Ovary (tissue), 7 donors: ENCODE measurements at regions not wholly inside any gene's neighbourhood (a gene's known extent, or its start where the extent isn't known, plus 50 kb on each side); places are given as distances from the start of the nearest gene placed in this dataset.

Experiments
- DNase-seq, 5 donors: peaks; one replicate each; pipeline ENCODE4 v3.0.0-alpha.2; 2019 to 2020
- H3K27ac ChIP-seq, 2 donors: fragments of 200-600 bp; one replicate each; pipeline versions ENCODE4 v1.5.1 to v1.8.0; 2019 to 2022
- H3K27me3 ChIP-seq: fragments of 200-600 bp; one replicate; pipeline ENCODE4 v1.8.0; 2022
- H3K36me3 ChIP-seq: fragments of 200-600 bp; sonication (generic); one replicate; pipeline ENCODE4 v1.5.1; 2019
- H3K4me1 ChIP-seq: one replicate; pipeline ENCODE4 v1.8.1; 2013; ENCODE audit warnings: mild to moderate bottlenecking, moderate library complexity; ENCODE audit not compliant: insufficient read depth
- H3K4me3 ChIP-seq: fragments of 200-600 bp; sonication (generic); one replicate; pipeline ENCODE4 v1.5.1; 2017
- H3K9me3 ChIP-seq, 2 donors: fragments of 200-600 bp in 1 of 2; sonication (generic) in 1 of 2; one replicate each; pipeline versions ENCODE4 v1.5.1 to v1.8.1; 2013 to 2019; ENCODE audit warnings: mild to moderate bottlenecking in 1 of 2, moderate library complexity in 1 of 2
- EP300 ChIP-seq: sonication (generic); formaldehyde crosslinking; IDR thresholded peaks from one replicate; pipeline ENCODE4 v1.6.1; 2017; ENCODE audit warnings: antibody characterized with exemption
- POLR2A ChIP-seq: fragments of 450-650 bp; IDR thresholded peaks from one replicate; pipeline ENCODE4 v1.6.1; 2017; ENCODE audit warnings: antibody characterized with exemption, mild to moderate bottlenecking, moderate library complexity
- WGBS, 3 donors: extraction: QIAGEN DNeasy Blood & Tissue Kit in 1 of 3; methylation state at CpG; one replicate each; pipeline versions ENCODE4 v1.1.5 to v1.1.7; 2013 to 2017; 5-methylcytosine and 5-hydroxymethylcytosine counted together
- intact Hi-C, 4 donors: fragments of 100-400 bp; cut with DNase I; formaldehyde crosslinking; loops; one replicate each; pipeline versions ENCODE4 v1.11.0 to v1.15.1; 2022 to 2023
- TF ChIP-seq, protein P1 (sequence below), 3 donors: fragments of 450-650 bp in 2 of 3; fragments of 200-600 bp in 1 of 3; IDR thresholded peaks; one replicate each; pipeline versions ENCODE4 v1.5.1 to v1.8.0; 2016 to 2022; ENCODE audit warnings: antibody characterized with exemption in 3 of 3, mild to moderate bottlenecking in 1 of 3
- donor health status: DM: no; HTN: no; CAD: no; lungs with moderate emphysema.
- donor health status: DM: no; HTN: no; CAD: no.
- donor health status: Bipolar disorder and iron deficiency.
- donor health status: DM: no; HTN: no; CAD: no.
- donor health status: DM: yes; HTN: yes; CAD: no.

DNA sequence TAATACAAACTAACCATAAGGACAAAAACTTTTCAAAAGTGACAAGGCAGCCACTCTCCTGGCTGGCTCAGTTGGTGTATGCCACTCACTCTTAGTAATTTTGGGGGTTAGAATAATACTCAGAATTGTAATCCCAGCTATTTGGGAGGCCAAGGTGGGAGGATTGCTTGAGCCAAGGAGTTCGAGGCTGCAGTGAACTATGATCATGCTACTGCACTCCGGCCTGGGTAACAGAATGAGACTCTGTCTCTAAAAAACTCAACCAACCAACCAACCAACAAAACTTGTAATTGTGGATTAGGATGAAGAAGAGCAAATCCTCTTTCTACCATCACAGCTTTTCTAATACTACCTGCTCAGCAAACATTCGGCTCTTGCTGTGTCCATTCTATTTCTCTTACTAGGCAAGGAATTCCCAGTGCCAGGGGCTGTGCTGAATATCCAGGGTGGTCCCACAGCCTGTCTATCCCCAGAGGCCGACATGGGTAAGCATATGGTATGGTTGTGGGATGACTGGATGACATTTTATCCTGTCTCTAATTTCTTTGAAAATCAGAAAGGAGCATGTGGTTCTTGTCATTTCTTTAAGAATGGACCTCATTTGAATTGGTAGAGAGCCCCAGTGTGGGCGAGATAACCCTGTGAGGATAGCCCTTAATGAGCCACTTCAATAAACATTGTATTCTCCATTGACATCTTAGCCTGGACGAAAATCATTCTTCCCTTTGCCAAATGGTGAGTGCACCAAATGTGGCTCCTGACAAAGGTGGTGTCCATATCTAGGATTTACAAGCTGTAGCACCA, 220.1 kb downstream of the MYCN start:
- DNase-seq = no peak
- no peaks in the 10 kb centered on the region for H3K9me3 ChIP-seq
- H3K4me1 ChIP-seq = no peaks in the 10 kb centered on the region
- no peaks in the 10 kb centered on the region for H3K27me3 ChIP-seq
- intact Hi-C loops = no loop called here
- WGBS, 3 donors = 86 to 89% (median 87%) methylated on average over 6 of the region's 6 CpGs
- no peaks in the 10 kb centered on the region for H3K36me3 ChIP-seq
- TF ChIP-seq, protein P1, sequence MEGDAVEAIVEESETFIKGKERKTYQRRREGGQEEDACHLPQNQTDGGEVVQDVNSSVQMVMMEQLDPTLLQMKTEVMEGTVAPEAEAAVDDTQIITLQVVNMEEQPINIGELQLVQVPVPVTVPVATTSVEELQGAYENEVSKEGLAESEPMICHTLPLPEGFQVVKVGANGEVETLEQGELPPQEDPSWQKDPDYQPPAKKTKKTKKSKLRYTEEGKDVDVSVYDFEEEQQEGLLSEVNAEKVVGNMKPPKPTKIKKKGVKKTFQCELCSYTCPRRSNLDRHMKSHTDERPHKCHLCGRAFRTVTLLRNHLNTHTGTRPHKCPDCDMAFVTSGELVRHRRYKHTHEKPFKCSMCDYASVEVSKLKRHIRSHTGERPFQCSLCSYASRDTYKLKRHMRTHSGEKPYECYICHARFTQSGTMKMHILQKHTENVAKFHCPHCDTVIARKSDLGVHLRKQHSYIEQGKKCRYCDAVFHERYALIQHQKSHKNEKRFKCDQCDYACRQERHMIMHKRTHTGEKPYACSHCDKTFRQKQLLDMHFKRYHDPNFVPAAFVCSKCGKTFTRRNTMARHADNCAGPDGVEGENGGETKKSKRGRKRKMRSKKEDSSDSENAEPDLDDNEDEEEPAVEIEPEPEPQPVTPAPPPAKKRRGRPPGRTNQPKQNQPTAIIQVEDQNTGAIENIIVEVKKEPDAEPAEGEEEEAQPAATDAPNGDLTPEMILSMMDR (IDR thresholded peaks at IDR 0.05) = no peak
- TF ChIP-seq POLR2A (no peak), EP300 (no peak)
- no peak overlapping the region for H3K27ac ChIP-seq
- no peak overlapping the region for H3K4me3 ChIP-seq

DNA sequence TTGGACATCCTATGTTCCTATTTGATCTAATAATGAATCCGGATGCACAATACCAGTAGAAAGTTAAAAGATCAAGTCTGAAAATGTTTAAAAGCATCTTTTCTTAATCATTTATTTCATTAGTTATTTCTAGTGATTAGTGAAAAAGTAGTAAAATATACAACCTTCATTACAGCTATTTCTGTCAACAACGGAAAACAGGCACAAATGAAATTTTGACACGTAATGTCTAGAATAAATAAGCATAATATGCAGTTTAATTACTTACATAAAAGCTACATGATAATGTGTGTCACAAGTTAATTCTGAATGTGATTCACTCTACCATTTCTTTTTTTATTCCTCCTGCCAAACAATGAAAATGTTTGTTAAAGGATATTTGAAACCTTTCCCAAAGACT, 216.1 kb downstream of the MYCN start:
- TF ChIP-seq POLR2A (no peak), EP300 (no peak)
- TF ChIP-seq, protein P1 (IDR thresholded peaks at IDR 0.05) = no peak
- Histone ChIP-seq H3K27me3 (no peaks in the 10 kb centered on the region), H3K9me3 (no peaks in the 10 kb centered on the region), H3K27ac (no peak overlapping the region), H3K36me3 (no peaks in the 10 kb centered on the region), H3K4me3 (no peak overlapping the region), H3K4me1 (no peaks in the 10 kb centered on the region)
- 86 to 93% (median 91%) methylated on average over 3 of the region's 3 CpGs for WGBS, 3 donors
- no peak for DNase-seq
- intact Hi-C loops = no loop called here

DNA sequence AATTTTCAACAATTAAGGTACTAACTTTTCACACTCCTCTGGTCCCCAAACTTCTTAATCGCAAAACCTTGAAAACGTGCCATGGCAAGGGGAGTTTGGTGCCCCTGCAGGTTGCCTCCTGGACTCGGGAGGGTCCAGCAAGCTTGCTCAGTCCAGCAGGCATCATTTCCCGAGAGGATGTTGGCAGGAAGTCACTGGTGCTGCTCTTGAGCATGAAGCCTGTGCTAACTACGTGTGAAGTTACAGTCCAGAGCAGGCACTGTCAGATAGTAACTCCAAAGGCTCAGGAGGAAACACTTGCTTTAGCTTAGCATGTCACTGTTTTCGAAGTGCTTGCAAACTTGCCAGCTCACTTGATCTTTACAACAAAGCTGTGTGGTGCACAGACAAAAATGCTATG, 215.4 kb downstream of the MYCN start:
- intact Hi-C loops = no loop called here
- Histone ChIP-seq H3K4me3 (no peak overlapping the region), H3K27ac (no peak overlapping the region), H3K27me3 (no peaks in the 10 kb centered on the region), H3K9me3 (no peaks in the 10 kb centered on the region), H3K4me1 (no peaks in the 10 kb centered on the region), H3K36me3 (no peaks in the 10 kb centered on the region)
- TF ChIP-seq EP300 (no peak), POLR2A (no peak)
- TF ChIP-seq, protein P1 (IDR thresholded peaks at IDR 0.05) = no peak
- 6 to 14% (median 11%) methylated on average over 6 of the region's 6 CpGs for WGBS, 3 donors
- no peak for DNase-seq

DNA sequence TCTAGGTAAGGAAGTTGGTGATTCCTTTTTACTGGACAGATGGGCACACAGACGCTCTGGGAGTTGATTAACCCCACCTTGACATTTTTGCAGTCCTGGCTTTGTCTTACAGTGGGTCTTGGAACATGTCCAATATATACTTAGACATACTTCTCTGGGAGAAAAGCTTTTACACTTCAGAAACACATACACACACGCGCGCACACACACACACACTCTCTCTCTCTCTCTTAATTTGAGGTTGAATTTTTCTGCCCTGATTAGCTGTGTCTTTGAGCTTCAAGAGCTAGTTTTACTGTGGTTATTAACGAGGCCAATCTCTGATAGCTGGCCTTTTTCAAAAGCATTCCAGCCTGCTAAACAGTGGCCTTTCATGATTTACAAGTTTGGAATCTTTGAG, 215.0 kb downstream of the MYCN start:
- WGBS, 3 donors = 29 to 47% (median 43%) methylated on average over 5 of the region's 5 CpGs
- DNase-seq = no peak
- TF ChIP-seq POLR2A (no peak), EP300 (no peak)
- TF ChIP-seq, protein P1 (IDR thresholded peaks at IDR 0.05) = no peak
- no peak overlapping the region for H3K4me3 ChIP-seq
- H3K27ac ChIP-seq = no peak overlapping the region
- H3K27me3 ChIP-seq = no peaks in the 10 kb centered on the region
- intact Hi-C loops = no loop called here
- H3K4me1 ChIP-seq = no peaks in the 10 kb centered on the region
- H3K36me3 ChIP-seq = no peaks in the 10 kb centered on the region
- H3K9me3 ChIP-seq = no peaks in the 10 kb centered on the region
